Ishikawa (cell line): ENCODE measurements at regions not wholly inside any gene's neighbourhood (a gene's known extent, or its start where the extent isn't known, plus 50 kb on each side); places are given as distances from the start of the nearest gene placed in this dataset.

Experiments
- NFIC ChIP-seq: IDR thresholded peaks from 2 replicates; pipeline ENCODE4 v1.6.1; 2012
- RAD21 ChIP-seq: IDR thresholded peaks from 2 replicates; pipeline ENCODE4 v1.6.1; 2012; ENCODE audit warnings: low read depth

GRCh38 chr6:96302991-96303390, 218.6 kb upstream of the UFL1 start:
- TF ChIP-seq NFIC (no peak), RAD21 (no peak)
